NCI-H446 treated with DMSO at 0.1 percent for 48 hours (cell line): ENCODE measurements at regions not wholly inside any gene's neighbourhood (a gene's known extent, or its start where the extent isn't known, plus 50 kb on each side); places are given as distances from the start of the nearest gene placed in this dataset.
"Not testable (repeated sequence)": the region's sequence is repeated elsewhere in the genome, so short reads cannot be mapped to it uniquely, and the experiment has no call there.

Source experiments
- DNase-seq: peaks from one replicate; lab custom pipeline; 2025; lab: John Stamatoyannopoulos, UW

GRCh38 chr14:58752771-58753201 is 115.0 kb downstream of the DACT1 start:
- DNase-seq = peak; percentile 6

GRCh38 chr14:58755031-58755925 is 117.5 kb downstream of the DACT1 start:
- DNase-seq = no peak

GRCh38 chr14:58760121-58760520 is 122.4 kb downstream of the DACT1 start:
- peak; percentile 16 for DNase-seq

- DNase-seq = no peak
These were observed 124.9 kb downstream of the DACT1 start for GRCh38 chr14:58762629-58763028.

GRCh38 chr14:58763210-58763609 is 125.4 kb downstream of the DACT1 start:
- no peak for DNase-seq

GRCh38 chr14:58765418-58765831 is 127.7 kb downstream of the DACT1 start:
- DNase-seq = no peak

GRCh38 chr14:58765843-58766242 is 128.1 kb downstream of the DACT1 start:
- no peak for DNase-seq

GRCh38 chr14:58769011-58769643 is 131.4 kb downstream of the DACT1 start:
- DNase-seq = no peak

- DNase-seq = no peak
These were observed 132.0 kb downstream of the DACT1 start for GRCh38 chr14:58769771-58770170.

GRCh38 chr14:58770491-58770982 is 132.8 kb downstream of the DACT1 start:
- peak; percentile 5 for DNase-seq

- DNase-seq = no peak
These were observed 133.3 kb downstream of the DACT1 start for GRCh38 chr14:58771016-58771415.

GRCh38 chr14:58772116-58772515 is 134.4 kb downstream of the DACT1 start:
- DNase-seq = no peak

GRCh38 chr14:58772794-58773620 is 135.2 kb downstream of the DACT1 start:
- no peak for DNase-seq

- DNase-seq = no peak
These were observed 136.8 kb downstream of the DACT1 start for GRCh38 chr14:58774531-58774930.

- not testable (repeated sequence) for DNase-seq
These were observed 137.4 kb downstream of the DACT1 start for GRCh38 chr14:58775130-58775529.

- DNase-seq = no peak
These were observed 138.8 kb downstream of the DACT1 start for GRCh38 chr14:58776516-58776915.

GRCh38 chr14:58777541-58777979 is 139.8 kb downstream of the DACT1 start:
- no peak for DNase-seq

GRCh38 chr14:58778202-58778601 is 140.4 kb downstream of the DACT1 start:
- DNase-seq = no peak

- no peak for DNase-seq
These were observed 141.6 kb downstream of the DACT1 start for GRCh38 chr14:58779376-58779775.

- DNase-seq = no peak
These were observed 142.4 kb downstream of the DACT1 start for GRCh38 chr14:58780185-58780584.

GRCh38 chr14:58780605-58781004 is 142.8 kb downstream of the DACT1 start:
- DNase-seq = no peak

- DNase-seq = no peak
These were observed 144.2 kb downstream of the DACT1 start for GRCh38 chr14:58782011-58782410.
